ENCODE measurements at regions not wholly inside any gene's neighbourhood (a gene's known extent, or its start where the extent isn't known, plus 50 kb on each side); places are given as distances from the start of the nearest gene placed in this dataset.

GRCh38 chr13:77480066-77480465, 55.4 kb upstream of the SCEL start:
- TF ChIP-seq POLR2A (IDR thresholded peaks at IDR 0.05) (no peak), CTCF (IDR thresholded peaks at IDR 0.05) (no peak)

Data from breast epithelium (tissue), 3 donors.